NCI-H2081 treated with DMSO at 0.1 percent for 48 hours (cell line): ENCODE measurements at regions not wholly inside any gene's neighbourhood (a gene's known extent, or its start where the extent isn't known, plus 50 kb on each side); places are given as distances from the start of the nearest gene placed in this dataset.
"Not testable (repeated sequence)": the region's sequence is repeated elsewhere in the genome, so short reads cannot be mapped to it uniquely, and the experiment has no call there.

Experiments used
- DNase-seq: peaks from one replicate; lab custom pipeline; 2025; lab: John Stamatoyannopoulos, UW

DNA sequence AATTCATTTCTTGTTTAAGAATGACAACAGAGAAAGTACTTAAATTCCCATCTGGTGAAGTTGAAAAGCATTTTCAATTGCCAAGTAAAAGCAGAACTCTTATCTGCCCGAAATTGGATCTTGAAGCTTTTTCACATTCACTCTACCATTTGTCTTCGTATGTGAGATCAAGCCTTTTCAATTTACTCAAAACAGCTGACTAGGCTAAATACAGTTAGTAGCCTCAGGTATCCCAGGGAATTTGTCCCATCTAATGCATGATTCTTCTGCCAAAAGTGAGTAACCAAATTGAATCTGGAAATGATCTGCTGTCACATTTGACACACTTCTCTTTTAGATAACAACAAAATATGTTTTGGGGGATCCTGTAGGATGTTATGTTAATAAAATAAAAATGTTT, 596.8 kb upstream of the HS3ST5 start:
- DNase-seq: no peak

GRCh38 chr6:114936080-114936479, 593.3 kb upstream of the HS3ST5 start:
- DNase-seq: no peak

DNA sequence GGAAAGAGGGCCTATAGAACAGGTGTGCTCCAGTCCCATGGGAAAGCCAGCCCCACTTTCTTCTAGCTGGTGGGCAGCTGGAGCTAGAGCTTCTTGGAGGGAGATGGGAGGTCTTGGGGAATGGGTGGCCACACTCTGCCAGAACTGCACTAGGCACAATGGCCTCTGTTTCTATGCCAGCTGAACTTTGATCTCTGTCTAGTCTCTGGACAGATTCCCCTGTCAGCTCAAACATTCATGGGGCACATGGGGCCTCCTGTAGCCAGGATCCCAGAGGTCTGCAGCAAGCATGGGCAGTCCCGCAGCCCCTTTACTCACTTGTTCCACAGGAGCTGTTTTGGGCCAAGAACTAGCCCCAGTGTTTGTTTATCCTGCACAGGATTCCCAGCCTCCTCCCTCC, 591.3 kb upstream of the HS3ST5 start:
- no peak for DNase-seq

DNA sequence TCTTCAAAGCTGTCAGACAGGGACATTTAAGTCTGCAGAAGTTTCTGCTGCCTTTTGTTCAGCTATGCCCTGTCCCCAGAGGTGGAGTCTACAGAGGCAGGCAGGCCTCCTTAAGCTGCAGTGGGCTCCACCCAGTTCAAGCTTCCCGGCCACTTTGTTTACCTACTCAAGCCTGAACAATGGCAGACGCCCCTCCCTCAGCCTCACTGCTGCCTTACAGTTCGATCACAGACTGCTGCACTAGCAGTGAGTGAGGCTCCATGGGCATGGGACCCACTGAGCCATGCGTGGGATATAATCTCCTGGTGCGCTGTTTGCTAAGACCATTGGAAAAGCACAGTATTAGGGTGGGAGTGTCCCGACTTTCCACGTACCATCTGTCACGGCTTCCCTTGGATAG, 585.9 kb upstream of the HS3ST5 start:
- not testable (repeated sequence) for DNase-seq

GRCh38 chr6:114906096-114906495, 563.3 kb upstream of the HS3ST5 start:
- DNase-seq: no peak

DNA sequence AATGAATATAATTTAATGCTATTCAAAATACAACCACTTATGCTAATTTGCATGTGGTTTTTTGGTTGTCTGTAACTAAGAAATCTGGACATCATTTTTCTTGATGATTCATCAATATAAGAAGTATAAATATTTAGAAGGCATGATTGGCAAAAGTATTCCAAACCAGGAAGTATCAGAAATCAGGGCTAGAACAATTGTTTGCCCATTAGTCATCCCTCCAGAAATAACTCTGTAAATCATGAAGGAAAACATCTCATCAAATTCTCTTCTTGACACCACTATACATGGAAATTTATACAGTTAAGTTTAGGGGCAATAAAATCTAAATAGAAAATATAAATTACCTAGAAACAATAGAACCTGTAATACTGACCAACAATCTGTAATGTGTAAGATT, 554.7 kb upstream of the HS3ST5 start:
- no peak for DNase-seq

DNA sequence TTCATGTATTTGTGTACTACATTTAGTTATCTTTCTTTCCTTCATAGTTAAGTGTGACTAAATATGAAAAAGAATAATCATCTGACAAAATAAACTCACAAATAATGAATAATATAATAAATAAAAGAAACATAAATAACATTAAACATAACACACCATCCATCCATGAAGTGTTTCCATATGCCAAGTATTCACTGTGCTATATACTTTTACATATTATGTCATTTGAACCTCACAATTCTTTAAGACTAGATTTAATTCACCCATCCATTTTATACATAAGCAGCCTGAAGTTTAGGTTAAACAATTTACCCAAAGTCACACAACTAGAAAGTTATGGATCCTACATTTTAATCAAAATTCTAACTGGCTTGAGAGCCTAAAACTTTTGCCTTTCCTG, 549.4 kb upstream of the HS3ST5 start:
- no peak for DNase-seq

DNA sequence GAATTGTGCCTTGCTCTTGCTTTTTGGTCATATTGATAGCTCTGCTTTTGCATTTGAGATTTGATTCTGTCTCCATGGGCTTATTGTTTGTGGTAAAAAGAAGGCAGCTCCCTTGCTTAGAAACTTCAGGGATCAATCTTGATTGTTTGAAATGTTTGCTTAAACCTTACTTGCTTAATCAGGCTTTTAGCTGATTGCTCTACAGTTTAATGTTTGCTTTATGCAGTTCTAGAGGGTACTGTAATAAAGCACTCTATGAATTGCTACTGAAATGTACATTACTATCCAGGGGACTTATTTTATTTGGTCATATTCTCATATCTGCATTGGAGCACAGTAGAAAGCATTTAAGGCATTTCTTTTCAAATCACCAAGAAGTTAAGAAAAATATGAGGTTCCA, 545.4 kb upstream of the HS3ST5 start:
- no peak for DNase-seq

DNA sequence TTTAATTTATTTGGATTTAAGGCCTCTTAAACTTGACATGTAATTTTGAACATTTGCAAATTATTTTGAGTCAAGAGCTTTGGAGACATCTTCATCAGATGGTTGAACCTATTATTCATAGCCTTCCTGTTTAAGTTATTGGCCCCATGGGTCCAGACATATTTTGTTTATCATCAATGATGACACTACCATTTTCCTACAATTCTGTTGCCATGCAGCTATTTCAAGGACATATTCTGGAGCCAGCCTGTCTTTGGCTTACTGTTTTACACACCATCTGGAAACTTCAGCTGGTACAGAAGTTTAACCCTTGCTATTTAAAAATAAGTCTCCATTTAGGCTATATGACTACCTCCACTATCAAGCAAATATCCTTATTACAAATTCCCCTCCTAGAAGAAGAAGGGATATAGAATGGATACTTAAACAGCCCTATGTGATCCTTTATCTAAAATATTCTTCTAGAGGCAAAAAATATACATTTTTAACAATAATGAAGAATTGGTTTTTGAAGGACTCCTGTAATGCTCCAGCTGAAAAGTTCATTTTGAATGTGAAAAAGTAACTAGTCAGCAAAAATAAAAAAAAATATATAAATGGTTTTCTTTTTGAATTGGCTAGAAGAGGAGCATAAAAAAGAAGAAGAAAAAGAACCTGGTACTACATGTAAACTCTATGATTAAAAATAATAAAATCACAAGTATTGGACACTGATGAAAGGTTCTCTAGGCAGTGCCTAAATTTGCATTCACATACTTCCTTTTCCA, 544.0 kb upstream of the HS3ST5 start:
- DNase-seq: no peak

DNA sequence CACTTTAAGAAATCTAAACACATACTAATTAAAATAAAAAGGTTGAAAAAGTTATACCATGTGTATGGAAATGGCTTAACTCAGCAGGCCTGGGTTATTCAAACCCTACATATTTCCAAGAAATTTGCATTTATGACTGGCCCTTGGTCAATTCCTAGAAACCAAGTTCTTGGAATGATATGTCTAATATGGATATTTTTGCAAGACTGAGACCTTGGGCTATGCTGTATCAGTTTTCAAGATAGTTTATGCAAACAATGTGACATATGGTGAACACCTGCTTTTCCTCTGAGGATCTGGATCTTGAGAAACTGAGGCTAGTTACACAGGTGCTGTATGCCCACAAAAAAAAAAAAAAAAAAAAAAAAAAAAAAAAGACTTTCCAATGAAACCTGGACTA, 536.9 kb upstream of the HS3ST5 start:
- no peak for DNase-seq

- no peak for DNase-seq
Observed at GRCh38 chr6:114878091-114878490, 535.3 kb upstream of the HS3ST5 start.

DNA sequence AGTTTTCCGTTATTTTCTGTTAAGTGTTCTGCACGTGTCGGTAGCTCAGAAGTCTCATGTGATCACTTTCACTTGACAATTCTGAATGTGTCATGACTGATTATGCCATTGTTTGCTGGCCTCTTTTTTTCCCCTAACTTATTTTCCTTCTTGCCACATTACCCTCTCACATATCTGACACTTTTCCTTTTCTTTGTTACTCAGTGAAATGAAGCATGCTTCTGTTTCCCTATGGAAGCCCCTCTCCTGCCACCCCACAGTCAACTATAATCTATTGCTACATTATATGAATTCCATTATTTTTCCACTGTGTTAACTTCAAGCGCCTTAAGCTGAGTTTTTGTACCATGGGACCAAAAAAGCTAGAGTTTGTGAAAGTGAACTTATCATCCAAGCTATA, 531.6 kb upstream of the HS3ST5 start:
- no peak for DNase-seq

DNA sequence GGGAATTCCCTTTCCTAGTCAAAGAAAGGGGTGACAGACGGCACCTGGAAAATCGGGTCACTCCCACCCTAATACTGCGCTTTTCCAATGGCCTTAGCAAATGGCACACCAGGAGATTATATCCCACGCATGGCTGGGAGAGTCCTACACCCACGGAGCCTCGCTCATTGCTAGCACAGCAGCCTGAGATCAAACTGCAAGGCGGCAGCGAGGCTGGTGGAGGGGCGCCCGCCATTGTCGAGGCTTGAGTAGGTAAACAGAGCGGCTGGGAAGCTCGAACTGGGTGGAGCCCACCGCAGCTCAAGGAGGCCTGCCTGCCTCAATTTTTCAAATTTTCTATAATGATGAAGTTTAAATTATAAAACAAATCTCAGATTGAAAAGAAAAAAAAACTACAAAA, 522.7 kb upstream of the HS3ST5 start:
- DNase-seq: not testable (repeated sequence)

- no peak for DNase-seq
Observed at GRCh38 chr6:114863610-114864009, 520.8 kb upstream of the HS3ST5 start.

DNA sequence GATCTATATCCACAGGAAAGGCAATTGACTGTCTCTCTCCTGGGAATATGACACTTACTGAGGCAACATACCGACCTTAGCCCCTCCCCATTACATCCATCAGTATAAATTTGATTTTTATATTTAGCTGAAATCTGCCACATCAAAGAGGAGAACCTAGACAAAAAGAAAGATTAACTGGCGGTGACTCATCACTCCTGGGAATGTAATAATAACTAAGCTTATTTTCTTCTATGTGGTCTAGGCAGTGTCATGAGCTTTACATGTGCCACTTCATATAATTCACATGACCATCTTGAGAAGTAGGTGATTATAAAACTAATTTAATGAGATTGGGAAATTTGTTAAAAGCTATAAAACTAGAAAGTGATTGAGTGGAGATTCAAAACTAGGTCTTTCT, 520.0 kb upstream of the HS3ST5 start:
- no peak for DNase-seq

DNA sequence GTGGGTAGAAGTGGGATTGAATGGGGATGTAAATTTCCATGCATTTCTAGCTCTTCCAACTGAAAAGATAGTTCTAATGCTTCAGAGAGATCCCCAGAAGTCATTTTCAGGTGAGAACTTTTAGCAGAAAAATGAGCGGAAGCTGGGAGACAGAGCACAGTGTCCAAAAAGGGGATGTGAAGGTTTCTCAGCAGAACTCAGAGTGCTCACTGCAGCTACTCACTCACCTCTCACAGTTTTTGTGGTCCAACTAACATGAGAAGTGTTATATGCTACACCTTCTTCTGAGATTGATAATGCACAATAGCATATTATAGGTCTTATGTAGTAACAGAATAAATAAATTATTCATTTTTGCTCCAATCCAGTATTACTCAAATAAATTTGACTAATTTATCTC, 519.2 kb upstream of the HS3ST5 start:
- no peak for DNase-seq

- no peak for DNase-seq
Observed at GRCh38 chr6:114844359-114844758, 501.5 kb upstream of the HS3ST5 start.

DNA sequence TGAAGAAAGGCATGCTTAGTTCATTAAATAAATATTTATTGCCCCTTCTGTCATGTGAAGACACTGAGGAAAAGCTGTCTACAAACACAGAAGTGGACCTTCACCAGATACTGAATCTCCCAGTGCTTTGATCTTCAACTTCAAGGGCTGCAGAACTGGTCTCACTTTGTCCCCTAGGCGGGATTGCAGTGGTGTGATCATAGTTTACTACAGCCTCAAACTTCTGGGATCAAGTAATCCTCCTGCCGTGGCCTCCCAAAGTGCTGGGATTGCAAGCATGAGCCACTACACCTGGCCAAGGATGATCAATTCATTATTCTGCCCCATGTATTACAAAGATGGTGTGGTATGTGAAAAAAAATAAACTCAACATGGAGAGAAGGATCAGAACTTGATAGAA, 496.2 kb upstream of the HS3ST5 start:
- DNase-seq: no peak

- DNase-seq: no peak
Observed at GRCh38 chr6:114833211-114833610, 490.4 kb upstream of the HS3ST5 start.

- DNase-seq: no peak
Observed at GRCh38 chr6:114830515-114830914, 487.7 kb upstream of the HS3ST5 start.

DNA sequence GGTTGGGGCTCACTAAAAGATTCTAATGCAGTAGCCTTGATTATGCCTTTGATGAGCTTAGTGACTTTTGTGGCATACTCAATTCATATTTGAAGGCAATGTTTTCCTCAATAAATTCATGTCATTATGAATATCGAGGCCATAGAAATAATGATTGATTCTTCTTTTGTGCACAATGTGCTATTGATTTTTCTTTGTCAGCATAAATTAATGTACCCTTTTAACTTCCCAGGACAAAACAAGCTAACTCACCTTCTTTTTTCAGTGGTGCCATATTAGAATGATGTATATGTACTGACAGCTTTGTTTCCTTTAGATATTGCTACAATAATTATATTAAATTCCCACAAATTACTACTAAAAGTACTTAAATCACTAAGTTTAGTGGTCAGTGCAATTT, 484.3 kb upstream of the HS3ST5 start:
- DNase-seq: no peak

GRCh38 chr6:114824409-114824808, 481.6 kb upstream of the HS3ST5 start:
- DNase-seq: no peak

- no peak for DNase-seq
Observed at GRCh38 chr6:114816678-114817077, 473.9 kb upstream of the HS3ST5 start.

DNA sequence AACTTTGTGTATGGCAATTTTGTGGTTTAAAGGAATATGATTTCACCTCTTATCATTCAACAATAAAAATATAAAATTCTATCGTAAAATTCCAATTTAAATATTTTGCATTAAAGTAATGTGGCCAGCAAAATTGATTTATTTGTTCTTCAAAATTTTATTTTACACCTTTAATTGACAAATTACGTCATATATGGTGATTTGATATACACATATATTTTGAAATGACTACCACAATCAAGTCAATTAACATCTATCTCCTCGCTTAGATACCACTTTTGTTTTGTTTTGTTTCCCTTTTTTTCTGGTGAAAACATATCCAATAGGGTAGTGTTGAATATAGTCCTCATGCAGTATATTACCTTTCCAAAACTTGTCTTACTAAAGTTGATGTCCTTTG, 467.6 kb upstream of the HS3ST5 start:
- DNase-seq: no peak
